ENCODE measurements at regions not wholly inside any gene's neighbourhood (a gene's known extent, or its start where the extent isn't known, plus 50 kb on each side); places are given as distances from the start of the nearest gene placed in this dataset.

- Histone ChIP-seq H3K4me3 (ENCODE audit: low read length) (no peak overlapping the region), H3K27ac (ENCODE audit: low read depth, low read length) (no peak overlapping the region), H3K27me3 (ENCODE audit: control insufficient read depth, insufficient read depth, low read length) (no peaks in the 10 kb centered on the region), H3K9ac (ENCODE audit: low read length) (no peak overlapping the region), H3K4me1 (ENCODE audit: control insufficient read depth, insufficient read depth, low read length) (no peaks in the 10 kb centered on the region), H3K36me3 (ENCODE audit: control insufficient read depth, insufficient read depth, low read length) (no peaks in the 10 kb centered on the region)
Measured at GRCh38 chr7:33735403-33735802, 169.9 kb upstream of the BMPER start.

GRCh38 chr7:33736521-33737221, 168.7 kb upstream of the BMPER start:
- Histone ChIP-seq H3K36me3 (ENCODE audit: control insufficient read depth, insufficient read depth, low read length) (no peaks in the 10 kb centered on the region), H3K4me1 (ENCODE audit: control insufficient read depth, insufficient read depth, low read length) (no peaks in the 10 kb centered on the region), H3K27me3 (ENCODE audit: control insufficient read depth, insufficient read depth, low read length) (no peaks in the 10 kb centered on the region), H3K27ac (ENCODE audit: low read depth, low read length) (no peak overlapping the region), H3K9ac (ENCODE audit: low read length) (no peak overlapping the region), H3K4me3 (ENCODE audit: low read length) (no peak overlapping the region)

- Histone ChIP-seq H3K36me3 (ENCODE audit: control insufficient read depth, insufficient read depth, low read length) (no peaks in the 10 kb centered on the region), H3K27me3 (ENCODE audit: control insufficient read depth, insufficient read depth, low read length) (no peaks in the 10 kb centered on the region), H3K4me1 (ENCODE audit: control insufficient read depth, insufficient read depth, low read length) (no peaks in the 10 kb centered on the region), H3K9ac (ENCODE audit: low read length) (no peak overlapping the region), H3K4me3 (ENCODE audit: low read length) (no peak overlapping the region), H3K27ac (ENCODE audit: low read depth, low read length) (no peak overlapping the region)
Measured at GRCh38 chr7:33738260-33738935, 166.9 kb upstream of the BMPER start.

- no peak overlapping the region for H3K27ac ChIP-seq (ENCODE audit: low read depth, low read length)
- H3K36me3 ChIP-seq (ENCODE audit: control insufficient read depth, insufficient read depth, low read length) = no peaks in the 10 kb centered on the region
- H3K9ac ChIP-seq (ENCODE audit: low read length) = no peak overlapping the region
- H3K4me1 ChIP-seq (ENCODE audit: control insufficient read depth, insufficient read depth, low read length) = no peaks in the 10 kb centered on the region
- H3K4me3 ChIP-seq (ENCODE audit: low read length) = no peak overlapping the region
- H3K27me3 ChIP-seq (ENCODE audit: control insufficient read depth, insufficient read depth, low read length) = no peaks in the 10 kb centered on the region
Measured at GRCh38 chr7:33739286-33739685, 166.1 kb upstream of the BMPER start.

- no peak overlapping the region for H3K27ac ChIP-seq (ENCODE audit: low read depth, low read length)
Measured at GRCh38 chr7:33742521-33742920, 162.8 kb upstream of the BMPER start.

GRCh38 chr7:33742999-33743587, 162.2 kb upstream of the BMPER start:
- Histone ChIP-seq H3K4me3 (ENCODE audit: low read length) (no peak overlapping the region), H3K36me3 (ENCODE audit: control insufficient read depth, insufficient read depth, low read length) (no peaks in the 10 kb centered on the region), H3K4me1 (ENCODE audit: control insufficient read depth, insufficient read depth, low read length) (no peaks in the 10 kb centered on the region), H3K27ac (ENCODE audit: low read depth, low read length) (no peak overlapping the region), H3K27me3 (ENCODE audit: control insufficient read depth, insufficient read depth, low read length) (no peaks in the 10 kb centered on the region), H3K9ac (ENCODE audit: low read length) (no peak overlapping the region)

More at GRCh38 chr7:33742521-33742920, 162.8 kb upstream of the BMPER start:
- Histone ChIP-seq H3K4me1 (ENCODE audit: control insufficient read depth, insufficient read depth, low read length) (no peaks in the 10 kb centered on the region), H3K9ac (ENCODE audit: low read length) (no peak overlapping the region), H3K27me3 (ENCODE audit: control insufficient read depth, insufficient read depth, low read length) (no peaks in the 10 kb centered on the region), H3K4me3 (ENCODE audit: low read length) (no peak overlapping the region), H3K36me3 (ENCODE audit: control insufficient read depth, insufficient read depth, low read length) (no peaks in the 10 kb centered on the region)

GRCh38 chr7:33743594-33743993, 161.7 kb upstream of the BMPER start:
- H3K4me3 ChIP-seq (ENCODE audit: low read length) = no peak overlapping the region
- no peaks in the 10 kb centered on the region for H3K36me3 ChIP-seq (ENCODE audit: control insufficient read depth, insufficient read depth, low read length)
- H3K27me3 ChIP-seq (ENCODE audit: control insufficient read depth, insufficient read depth, low read length) = no peaks in the 10 kb centered on the region
- H3K9ac ChIP-seq (ENCODE audit: low read length) = no peak overlapping the region
- no peak overlapping the region for H3K27ac ChIP-seq (ENCODE audit: low read depth, low read length)
- H3K4me1 ChIP-seq (ENCODE audit: control insufficient read depth, insufficient read depth, low read length) = no peaks in the 10 kb centered on the region

GRCh38 chr7:33744293-33745075, 160.9 kb upstream of the BMPER start:
- no peaks in the 10 kb centered on the region for H3K4me1 ChIP-seq (ENCODE audit: control insufficient read depth, insufficient read depth, low read length)
- H3K4me3 ChIP-seq (ENCODE audit: low read length) = no peak overlapping the region
- H3K9ac ChIP-seq (ENCODE audit: low read length) = no peak overlapping the region
- no peak overlapping the region for H3K27ac ChIP-seq (ENCODE audit: low read depth, low read length)
- H3K36me3 ChIP-seq (ENCODE audit: control insufficient read depth, insufficient read depth, low read length) = no peaks in the 10 kb centered on the region
- no peaks in the 10 kb centered on the region for H3K27me3 ChIP-seq (ENCODE audit: control insufficient read depth, insufficient read depth, low read length)

- H3K27me3 ChIP-seq (ENCODE audit: control insufficient read depth, insufficient read depth, low read length) = no peaks in the 10 kb centered on the region
- no peak overlapping the region for H3K27ac ChIP-seq (ENCODE audit: low read depth, low read length)
- H3K4me1 ChIP-seq (ENCODE audit: control insufficient read depth, insufficient read depth, low read length) = no peaks in the 10 kb centered on the region
- no peak overlapping the region for H3K9ac ChIP-seq (ENCODE audit: low read length)
- H3K4me3 ChIP-seq (ENCODE audit: low read length) = no peak overlapping the region
- H3K36me3 ChIP-seq (ENCODE audit: control insufficient read depth, insufficient read depth, low read length) = no peaks in the 10 kb centered on the region
Measured at GRCh38 chr7:33745934-33746333, 159.4 kb upstream of the BMPER start.

- Histone ChIP-seq H3K4me1 (ENCODE audit: control insufficient read depth, insufficient read depth, low read length) (no peaks in the 10 kb centered on the region), H3K36me3 (ENCODE audit: control insufficient read depth, insufficient read depth, low read length) (no peaks in the 10 kb centered on the region), H3K9ac (ENCODE audit: low read length) (no peak overlapping the region), H3K27ac (ENCODE audit: low read depth, low read length) (no peak overlapping the region), H3K27me3 (ENCODE audit: control insufficient read depth, insufficient read depth, low read length) (no peaks in the 10 kb centered on the region), H3K4me3 (ENCODE audit: low read length) (no peak overlapping the region)
Measured at GRCh38 chr7:33748793-33749192, 156.5 kb upstream of the BMPER start.

- Histone ChIP-seq H3K9ac (ENCODE audit: low read length) (no peak overlapping the region), H3K36me3 (ENCODE audit: control insufficient read depth, insufficient read depth, low read length) (no peaks in the 10 kb centered on the region), H3K27me3 (ENCODE audit: control insufficient read depth, insufficient read depth, low read length) (no peaks in the 10 kb centered on the region), H3K4me1 (ENCODE audit: control insufficient read depth, insufficient read depth, low read length) (no peaks in the 10 kb centered on the region), H3K4me3 (ENCODE audit: low read length) (no peak overlapping the region), H3K27ac (ENCODE audit: low read depth, low read length) (no peak overlapping the region)
Measured at GRCh38 chr7:33750177-33750576, 155.2 kb upstream of the BMPER start.

- Histone ChIP-seq H3K27me3 (ENCODE audit: control insufficient read depth, insufficient read depth, low read length) (no peaks in the 10 kb centered on the region), H3K4me1 (ENCODE audit: control insufficient read depth, insufficient read depth, low read length) (no peaks in the 10 kb centered on the region), H3K4me3 (ENCODE audit: low read length) (no peak overlapping the region), H3K9ac (ENCODE audit: low read length) (no peak overlapping the region), H3K36me3 (ENCODE audit: control insufficient read depth, insufficient read depth, low read length) (no peaks in the 10 kb centered on the region), H3K27ac (ENCODE audit: low read depth, low read length) (no peak overlapping the region)
Measured at GRCh38 chr7:33751443-33751842, 153.9 kb upstream of the BMPER start.

Data from rectal smooth muscle tissue (tissue), 1 donor.